ENCODE measurements at regions not wholly inside any gene's neighbourhood (a gene's known extent, or its start where the extent isn't known, plus 50 kb on each side); places are given as distances from the start of the nearest gene placed in this dataset.
A peak's percentile ranks its signal among the peaks of the same experiment; 100 is the strongest.

DNA sequence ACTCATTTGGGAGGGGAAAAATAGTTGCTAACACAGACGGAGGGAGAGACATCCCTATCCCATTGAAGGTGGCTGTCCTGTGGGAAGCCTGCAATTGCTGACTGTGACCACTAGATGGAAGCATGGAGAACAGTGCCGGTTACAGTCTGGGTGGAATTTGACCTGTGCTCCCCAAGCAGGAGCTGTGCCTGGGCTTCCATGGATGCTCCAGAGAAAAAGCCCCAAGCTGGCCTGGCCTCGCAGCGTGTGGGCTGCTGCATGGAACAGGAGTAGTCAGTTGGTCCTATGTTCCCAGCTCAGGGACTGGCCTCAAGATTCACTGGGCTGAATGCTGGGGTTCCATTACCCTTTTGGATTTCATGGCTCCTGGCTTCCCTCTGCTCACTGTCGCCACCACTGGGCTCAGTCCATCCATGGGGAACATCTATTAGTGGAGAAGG lies 116.3 kb upstream of the CHD6 start (continued):
- TF ChIP-seq USF2 (CRISPR knock-in tag; IDR thresholded peaks at IDR 0.05) (no peak), ZNF263 (CRISPR knock-in tag; IDR thresholded peaks at IDR 0.05; ENCODE audit: low read depth) (no peak), NFE2L1 (CRISPR knock-in tag; IDR thresholded peaks at IDR 0.05) (no peak), TP53 (CRISPR knock-in tag; IDR thresholded peaks at IDR 0.05) (no peak), CBFB (CRISPR knock-in tag; IDR thresholded peaks at IDR 0.05; ENCODE audit: low read depth) (no peak), IRF2 (CRISPR knock-in tag; IDR thresholded peaks at IDR 0.05; ENCODE audit: borderline replicate concordance, low read depth) (no peak), ZNF317 (CRISPR knock-in tag; IDR thresholded peaks at IDR 0.05; ENCODE audit: borderline replicate concordance, low read depth) (no peak), TCF7 (CRISPR knock-in tag; IDR thresholded peaks at IDR 0.05; ENCODE audit: low read depth) (no peak), TEAD1 (CRISPR knock-in tag; IDR thresholded peaks at IDR 0.05) (no peak), NFYB (CRISPR knock-in tag; conservative IDR thresholded peaks at IDR 0.05; ENCODE audit: low read depth) (no peak), E2F1 (CRISPR knock-in tag; IDR thresholded peaks at IDR 0.05) (no peak), ZBTB43 (CRISPR knock-in tag; IDR thresholded peaks at IDR 0.05) (no peak), ZNF512 (CRISPR knock-in tag; IDR thresholded peaks at IDR 0.05; ENCODE audit: borderline replicate concordance) (no peak), FOXK1 (CRISPR knock-in tag; IDR thresholded peaks at IDR 0.05) (no peak), ZNF671 (CRISPR knock-in tag; IDR thresholded peaks at IDR 0.05) (peak; percentile 76), ETV6 (CRISPR knock-in tag; IDR thresholded peaks at IDR 0.05) (no peak), ZNF232 (CRISPR knock-in tag; IDR thresholded peaks at IDR 0.05) (no peak), GRHL2 (CRISPR knock-in tag; IDR thresholded peaks at IDR 0.05; ENCODE audit: insufficient replicate concordance, severe bottlenecking) (no peak), PREB (CRISPR knock-in tag; IDR thresholded peaks at IDR 0.05; ENCODE audit: borderline replicate concordance) (no peak), ZBTB21 (CRISPR knock-in tag; IDR thresholded peaks at IDR 0.05; ENCODE audit: borderline replicate concordance) (no peak), ZNF425 (CRISPR knock-in tag; conservative IDR thresholded peaks at IDR 0.05) (no peak), ZNF396 (CRISPR knock-in tag; IDR thresholded peaks at IDR 0.05; ENCODE audit: borderline replicate concordance) (peak; percentile 95; the same call in 1 of the 2 replicates), MXD4 (CRISPR knock-in tag; IDR thresholded peaks at IDR 0.05; ENCODE audit: borderline replicate concordance) (peak; percentile 83; the same call in 1 of the 2 replicates), NR3C1 (CRISPR knock-in tag; conservative IDR thresholded peaks at IDR 0.05; ENCODE audit: low read depth) (no peak), SP1 (CRISPR knock-in tag; conservative IDR thresholded peaks at IDR 0.05) (no peak)
- TF ChIP-seq, protein P1, sequence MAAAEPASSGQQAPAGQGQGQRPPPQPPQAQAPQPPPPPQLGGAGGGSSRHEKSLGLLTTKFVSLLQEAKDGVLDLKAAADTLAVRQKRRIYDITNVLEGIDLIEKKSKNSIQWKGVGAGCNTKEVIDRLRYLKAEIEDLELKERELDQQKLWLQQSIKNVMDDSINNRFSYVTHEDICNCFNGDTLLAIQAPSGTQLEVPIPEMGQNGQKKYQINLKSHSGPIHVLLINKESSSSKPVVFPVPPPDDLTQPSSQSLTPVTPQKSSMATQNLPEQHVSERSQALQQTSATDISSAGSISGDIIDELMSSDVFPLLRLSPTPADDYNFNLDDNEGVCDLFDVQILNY (CRISPR knock-in tag; IDR thresholded peaks at IDR 0.05) = no peak
- TF ChIP-seq, protein P2, sequence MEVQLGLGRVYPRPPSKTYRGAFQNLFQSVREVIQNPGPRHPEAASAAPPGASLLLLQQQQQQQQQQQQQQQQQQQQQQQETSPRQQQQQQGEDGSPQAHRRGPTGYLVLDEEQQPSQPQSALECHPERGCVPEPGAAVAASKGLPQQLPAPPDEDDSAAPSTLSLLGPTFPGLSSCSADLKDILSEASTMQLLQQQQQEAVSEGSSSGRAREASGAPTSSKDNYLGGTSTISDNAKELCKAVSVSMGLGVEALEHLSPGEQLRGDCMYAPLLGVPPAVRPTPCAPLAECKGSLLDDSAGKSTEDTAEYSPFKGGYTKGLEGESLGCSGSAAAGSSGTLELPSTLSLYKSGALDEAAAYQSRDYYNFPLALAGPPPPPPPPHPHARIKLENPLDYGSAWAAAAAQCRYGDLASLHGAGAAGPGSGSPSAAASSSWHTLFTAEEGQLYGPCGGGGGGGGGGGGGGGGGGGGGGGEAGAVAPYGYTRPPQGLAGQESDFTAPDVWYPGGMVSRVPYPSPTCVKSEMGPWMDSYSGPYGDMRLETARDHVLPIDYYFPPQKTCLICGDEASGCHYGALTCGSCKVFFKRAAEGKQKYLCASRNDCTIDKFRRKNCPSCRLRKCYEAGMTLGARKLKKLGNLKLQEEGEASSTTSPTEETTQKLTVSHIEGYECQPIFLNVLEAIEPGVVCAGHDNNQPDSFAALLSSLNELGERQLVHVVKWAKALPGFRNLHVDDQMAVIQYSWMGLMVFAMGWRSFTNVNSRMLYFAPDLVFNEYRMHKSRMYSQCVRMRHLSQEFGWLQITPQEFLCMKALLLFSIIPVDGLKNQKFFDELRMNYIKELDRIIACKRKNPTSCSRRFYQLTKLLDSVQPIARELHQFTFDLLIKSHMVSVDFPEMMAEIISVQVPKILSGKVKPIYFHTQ (CRISPR knock-in tag; IDR thresholded peaks at IDR 0.05) = peak; percentile 55; the same call in 1 of the 2 replicates
- TF ChIP-seq, protein P3, sequence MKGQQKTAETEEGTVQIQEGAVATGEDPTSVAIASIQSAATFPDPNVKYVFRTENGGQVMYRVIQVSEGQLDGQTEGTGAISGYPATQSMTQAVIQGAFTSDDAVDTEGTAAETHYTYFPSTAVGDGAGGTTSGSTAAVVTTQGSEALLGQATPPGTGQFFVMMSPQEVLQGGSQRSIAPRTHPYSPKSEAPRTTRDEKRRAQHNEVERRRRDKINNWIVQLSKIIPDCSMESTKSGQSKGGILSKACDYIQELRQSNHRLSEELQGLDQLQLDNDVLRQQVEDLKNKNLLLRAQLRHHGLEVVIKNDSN (CRISPR knock-in tag; IDR thresholded peaks at IDR 0.05) = no peak
